ENCODE measurements at regions not wholly inside any gene's neighbourhood (a gene's known extent, or its start where the extent isn't known, plus 50 kb on each side); places are given as distances from the start of the nearest gene placed in this dataset.

- TF ChIP-seq CTCF (optimal IDR thresholded peaks at IDR 0.05 in 1 of 3, IDR thresholded peaks at IDR 0.05 in 1 of 3, conservative IDR thresholded peaks at IDR 0.05 in 1 of 3; ENCODE audit: extremely low read depth in 1 of 3, insufficient read depth in 2 of 3, low read length in 3 of 3) (no peak), EZH2 (IDR thresholded peaks at IDR 0.05; ENCODE audit: low read length) (no peak)
Observed at GRCh38 chr2:129620411-129620810, 359.1 kb upstream of the RAB6C start.
